ENCODE measurements at regions not wholly inside any gene's neighbourhood (a gene's known extent, or its start where the extent isn't known, plus 50 kb on each side); places are given as distances from the start of the nearest gene placed in this dataset.

GRCh38 chr3:20405231-20405630 is 219.2 kb upstream of the SGO1 start (continued):
- TF ChIP-seq CREB1 (CRISPR knock-in tag; IDR thresholded peaks at IDR 0.05; ENCODE audit: low read depth) (no peak), REST (IDR thresholded peaks at IDR 0.05; ENCODE audit: unreplicated experiment) (no peak)

- ATAC-seq = no peak
- H3K4me2 ChIP-seq = no peak overlapping the region
- no peaks in the 10 kb centered on the region for H4K20me1 ChIP-seq (replicated peaks; ENCODE audit: insufficient read depth)
- no peak overlapping the region for H3K27ac ChIP-seq (ENCODE audit: low read depth)
- H3K79me2 ChIP-seq (replicated peaks; ENCODE audit: insufficient read depth) = no peaks in the 10 kb centered on the region
- H3K9me3 Mint-ChIP-seq = no peaks in the 10 kb centered on the region
- H3K9me2 ChIP-seq (ENCODE audit: insufficient read depth) = 0 out of 2 replicates have a peak, but pooled peaks cover 9% of the 10 kb centered on the region
- no peak overlapping the region for H3K27ac Mint-ChIP-seq
- no peaks in the 10 kb centered on the region for H3F3A ChIP-seq (replicated peaks; ENCODE audit: low read depth)
- no peak for DNase-seq (ENCODE audit: low spot score)
- no peaks in the 10 kb centered on the region for H3K27me3 ChIP-seq (ENCODE audit: insufficient read depth)
- H3K4me1 ChIP-seq (ENCODE audit: insufficient read depth) = 0 out of 2 replicates have a peak, but pooled peaks cover 6% of the 10 kb centered on the region
- H3K4me1 Mint-ChIP-seq = peaks cover 6% of the 10 kb centered on the region; the same call in 2 of the 3 replicates
- H3K36me3 Mint-ChIP-seq (ENCODE audit: low read depth) = no peaks in the 10 kb centered on the region
- no peak overlapping the region for H3K4me3 ChIP-seq
- TF ChIP-seq JUNB (IDR thresholded peaks at IDR 0.05; ENCODE audit: unreplicated experiment) = no peak
- TF ChIP-seq EZH2 (IDR thresholded peaks at IDR 0.05; ENCODE audit: low read depth, unreplicated experiment) = no peak
- TF ChIP-seq EZH2phosphoT487 (IDR thresholded peaks at IDR 0.05; ENCODE audit: unreplicated experiment) = no peak
- TF ChIP-seq, protein P1, sequence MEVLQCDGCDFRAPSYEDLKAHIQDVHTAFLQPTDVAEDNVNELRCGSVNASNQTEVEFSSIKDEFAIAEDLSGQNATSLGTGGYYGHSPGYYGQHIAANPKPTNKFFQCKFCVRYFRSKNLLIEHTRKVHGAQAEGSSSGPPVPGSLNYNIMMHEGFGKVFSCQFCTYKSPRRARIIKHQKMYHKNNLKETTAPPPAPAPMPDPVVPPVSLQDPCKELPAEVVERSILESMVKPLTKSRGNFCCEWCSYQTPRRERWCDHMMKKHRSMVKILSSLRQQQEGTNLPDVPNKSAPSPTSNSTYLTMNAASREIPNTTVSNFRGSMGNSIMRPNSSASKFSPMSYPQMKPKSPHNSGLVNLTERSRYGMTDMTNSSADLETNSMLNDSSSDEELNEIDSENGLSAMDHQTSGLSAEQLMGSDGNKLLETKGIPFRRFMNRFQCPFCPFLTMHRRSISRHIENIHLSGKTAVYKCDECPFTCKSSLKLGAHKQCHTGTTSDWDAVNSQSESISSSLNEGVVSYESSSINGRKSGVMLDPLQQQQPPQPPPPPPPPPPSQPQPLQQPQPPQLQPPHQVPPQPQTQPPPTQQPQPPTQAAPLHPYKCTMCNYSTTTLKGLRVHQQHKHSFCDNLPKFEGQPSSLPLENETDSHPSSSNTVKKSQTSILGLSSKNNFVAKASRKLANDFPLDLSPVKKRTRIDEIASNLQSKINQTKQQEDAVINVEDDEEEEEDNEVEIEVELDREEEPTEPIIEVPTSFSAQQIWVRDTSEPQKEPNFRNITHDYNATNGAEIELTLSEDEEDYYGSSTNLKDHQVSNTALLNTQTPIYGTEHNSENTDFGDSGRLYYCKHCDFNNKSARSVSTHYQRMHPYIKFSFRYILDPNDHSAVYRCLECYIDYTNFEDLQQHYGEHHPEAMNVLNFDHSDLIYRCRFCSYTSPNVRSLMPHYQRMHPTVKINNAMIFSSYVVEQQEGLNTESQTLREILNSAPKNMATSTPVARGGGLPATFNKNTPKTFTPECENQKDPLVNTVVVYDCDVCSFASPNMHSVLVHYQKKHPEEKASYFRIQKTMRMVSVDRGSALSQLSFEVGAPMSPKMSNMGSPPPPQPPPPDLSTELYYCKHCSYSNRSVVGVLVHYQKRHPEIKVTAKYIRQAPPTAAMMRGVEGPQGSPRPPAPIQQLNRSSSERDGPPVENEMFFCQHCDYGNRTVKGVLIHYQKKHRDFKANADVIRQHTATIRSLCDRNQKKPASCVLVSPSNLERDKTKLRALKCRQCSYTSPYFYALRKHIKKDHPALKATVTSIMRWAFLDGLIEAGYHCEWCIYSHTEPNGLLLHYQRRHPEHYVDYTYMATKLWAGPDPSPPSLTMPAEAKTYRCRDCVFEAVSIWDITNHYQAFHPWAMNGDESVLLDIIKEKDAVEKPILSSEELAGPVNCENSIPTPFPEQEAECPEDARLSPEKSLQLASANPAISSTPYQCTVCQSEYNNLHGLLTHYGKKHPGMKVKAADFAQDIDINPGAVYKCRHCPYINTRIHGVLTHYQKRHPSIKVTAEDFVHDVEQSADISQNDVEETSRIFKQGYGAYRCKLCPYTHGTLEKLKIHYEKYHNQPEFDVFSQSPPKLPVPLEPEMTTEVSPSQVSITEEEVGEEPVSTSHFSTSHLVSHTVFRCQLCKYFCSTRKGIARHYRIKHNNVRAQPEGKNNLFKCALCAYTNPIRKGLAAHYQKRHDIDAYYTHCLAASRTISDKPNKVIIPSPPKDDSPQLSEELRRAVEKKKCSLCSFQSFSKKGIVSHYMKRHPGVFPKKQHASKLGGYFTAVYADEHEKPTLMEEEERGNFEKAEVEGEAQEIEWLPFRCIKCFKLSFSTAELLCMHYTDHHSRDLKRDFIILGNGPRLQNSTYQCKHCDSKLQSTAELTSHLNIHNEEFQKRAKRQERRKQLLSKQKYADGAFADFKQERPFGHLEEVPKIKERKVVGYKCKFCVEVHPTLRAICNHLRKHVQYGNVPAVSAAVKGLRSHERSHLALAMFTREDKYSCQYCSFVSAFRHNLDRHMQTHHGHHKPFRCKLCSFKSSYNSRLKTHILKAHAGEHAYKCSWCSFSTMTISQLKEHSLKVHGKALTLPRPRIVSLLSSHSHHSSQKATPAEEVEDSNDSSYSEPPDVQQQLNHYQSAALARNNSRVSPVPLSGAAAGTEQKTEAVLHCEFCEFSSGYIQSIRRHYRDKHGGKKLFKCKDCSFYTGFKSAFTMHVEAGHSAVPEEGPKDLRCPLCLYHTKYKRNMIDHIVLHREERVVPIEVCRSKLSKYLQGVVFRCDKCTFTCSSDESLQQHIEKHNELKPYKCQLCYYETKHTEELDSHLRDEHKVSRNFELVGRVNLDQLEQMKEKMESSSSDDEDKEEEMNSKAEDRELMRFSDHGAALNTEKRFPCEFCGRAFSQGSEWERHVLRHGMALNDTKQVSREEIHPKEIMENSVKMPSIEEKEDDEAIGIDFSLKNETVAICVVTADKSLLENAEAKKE (CRISPR knock-in tag; IDR thresholded peaks at IDR 0.05) = no peak
- TF ChIP-seq REST (IDR thresholded peaks at IDR 0.05; ENCODE audit: unreplicated experiment) = no peak
- TF ChIP-seq NANOG (IDR thresholded peaks at IDR 0.05; ENCODE audit: borderline replicate concordance) = no peak
- no peak for TF ChIP-seq ETS1 (IDR thresholded peaks at IDR 0.05)
- no peak for TF ChIP-seq POLR2AphosphoS5 (IDR thresholded peaks at IDR 0.05; ENCODE audit: low read depth)
- H3K4me3 Mint-ChIP-seq = no peak overlapping the region
- H3K27me3 Mint-ChIP-seq (ENCODE audit: insufficient read depth, low read depth, poor library complexity) = no peaks in the 10 kb centered on the region
- no peaks in the 10 kb centered on the region for H3K36me3 ChIP-seq (ENCODE audit: insufficient read depth)
- H2AFZ ChIP-seq = no peak overlapping the region
These were observed 218.7 kb upstream of the SGO1 start for GRCh38 chr3:20404741-20405100.
